MM.1S (cell line): ENCODE measurements at regions not wholly inside any gene's neighbourhood (a gene's known extent, or its start where the extent isn't known, plus 50 kb on each side); places are given as distances from the start of the nearest gene placed in this dataset.

Source experiments
- DNase-seq: peaks from one replicate; pipeline ENCODE4 v3.0.0-alpha.2; 2015
- H2AFZ ChIP-seq: fragments of 300-600 bp; sonication (generic); 2 replicates; pipeline ENCODE4 v1.6.0; 2016; ENCODE audit warnings: antibody characterized with exemption, low read length
- H3F3A ChIP-seq: fragments of 300-600 bp; sonication (generic); 2 replicates; pipeline ENCODE4 v1.6.1; 2016; ENCODE audit warnings: mild to moderate bottlenecking, antibody characterized with exemption, low read length, moderate library complexity, mixed read lengths; ENCODE audit not compliant: insufficient read depth
- H3K27ac ChIP-seq: fragments of 300-600 bp; sonication (generic); 2 replicates; pipeline ENCODE4 v1.5.1; 2016; ENCODE audit warnings: mild to moderate bottlenecking, low read length
- H3K27me3 ChIP-seq: fragments of 300-600 bp; sonication (generic); replicated peaks from 2 replicates; pipeline ENCODE4 v1.6.0; 2016; ENCODE audit warnings: low read length; ENCODE audit not compliant: insufficient read depth
- H3K36me3 ChIP-seq: fragments of 300-600 bp; sonication (generic); replicated peaks from 2 replicates; pipeline ENCODE4 v1.6.1; 2016; ENCODE audit warnings: mild to moderate bottlenecking, low read length, mixed read lengths; ENCODE audit not compliant: insufficient read depth
- H3K4me1 ChIP-seq: fragments of 300-600 bp; sonication (generic); 2 replicates; pipeline ENCODE4 v1.6.1; 2016; ENCODE audit warnings: low read length, mixed read lengths
- H3K4me2 ChIP-seq: fragments of 300-600 bp; sonication (generic); 2 replicates; pipeline ENCODE4 v1.6.0; 2016; ENCODE audit warnings: low read depth, low read length
- H3K4me3 ChIP-seq: fragments of 300-600 bp; sonication (generic); 2 replicates; pipeline ENCODE4 v1.5.1; 2016; ENCODE audit warnings: low read length, mixed read lengths
- H3K79me2 ChIP-seq: fragments of 300-600 bp; sonication (generic); 2 replicates; pipeline ENCODE4 v1.6.1; 2016; ENCODE audit warnings: mixed run types, low read length, mixed read lengths
- H3K9ac ChIP-seq: fragments of 300-600 bp; sonication (generic); 2 replicates; pipeline ENCODE4 v1.6.1; 2016; ENCODE audit warnings: low read length, mixed read lengths
- H3K9me2 ChIP-seq: fragments of 300-600 bp; sonication (generic); replicated peaks from 2 replicates; pipeline ENCODE4 v1.6.1; 2016; ENCODE audit warnings: mild to moderate bottlenecking, low read length, mixed read lengths; ENCODE audit not compliant: insufficient read depth
- H3K9me3 ChIP-seq: fragments of 300-600 bp; sonication (generic); replicated peaks from 2 replicates; pipeline ENCODE4 v1.6.1; 2016; ENCODE audit warnings: mild to moderate bottlenecking, low read length, mixed read lengths; ENCODE audit not compliant: insufficient read depth
- H4K20me1 ChIP-seq: fragments of 300-600 bp; sonication (generic); 2 replicates; pipeline ENCODE4 v1.6.1; 2016; ENCODE audit warnings: mild to moderate bottlenecking, low read length, moderate library complexity, mixed read lengths; ENCODE audit not compliant: insufficient read depth
- EZH2 ChIP-seq: fragments of 300-600 bp; sonication (generic); optimal IDR thresholded peaks from 2 replicates; pipeline ENCODE3; 2017; ENCODE audit warnings: low read depth, mild to moderate bottlenecking, antibody characterized with exemption, low read length, mixed read lengths
- EZH2phosphoT487 ChIP-seq: fragments of 300-600 bp; sonication (generic); IDR thresholded peaks from 2 replicates; pipeline ENCODE4 v1.6.1; 2018; ENCODE audit warnings: antibody characterized with exemption, low read length
- TF ChIP-seq, protein P1 (sequence below): fragments of 300-600 bp; sonication (generic); IDR thresholded peaks from 2 replicates; pipeline ENCODE4 v1.5.1; 2016; ENCODE audit warnings: antibody characterized with exemption, low read length, mixed read lengths

DNA sequence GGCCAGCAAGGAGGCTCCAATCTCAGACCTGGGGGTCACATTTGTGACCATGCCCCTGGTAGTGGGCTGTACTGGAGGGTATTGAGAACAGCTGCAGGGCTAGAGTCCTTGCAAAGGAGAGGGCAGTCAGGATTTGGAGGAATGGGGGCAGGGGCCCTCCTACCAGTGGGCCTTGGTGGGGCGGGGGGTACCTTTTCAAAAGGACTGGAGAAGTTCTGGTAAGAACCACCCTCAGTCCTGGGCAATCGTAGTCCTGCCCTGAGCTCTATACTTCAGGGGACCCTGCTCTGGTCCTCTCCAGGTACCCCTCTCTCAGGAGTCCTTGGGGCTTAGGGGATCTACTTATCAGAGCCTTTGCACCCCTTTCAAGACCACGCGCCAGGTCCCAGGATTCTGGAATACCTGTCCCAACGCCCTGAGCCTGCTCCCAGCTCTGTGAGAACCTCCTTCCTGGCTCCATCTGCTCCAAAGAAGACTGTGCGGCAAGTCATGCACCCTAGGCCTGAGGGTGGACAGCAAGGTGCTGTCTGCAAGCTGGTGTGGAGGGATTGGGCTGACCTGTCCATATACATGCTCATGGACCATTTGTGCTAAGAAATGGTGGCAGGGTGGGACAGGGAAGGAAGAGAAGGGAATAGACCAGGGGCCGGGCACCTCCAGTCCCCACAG is 134.1 kb upstream of the EEPD1 start:
- H3K9ac ChIP-seq: no peak overlapping the region
- no peak overlapping the region for H3K4me3 ChIP-seq
- TF ChIP-seq EZH2phosphoT487 (no peak), EZH2 (no peak)
- TF ChIP-seq, protein P1, sequence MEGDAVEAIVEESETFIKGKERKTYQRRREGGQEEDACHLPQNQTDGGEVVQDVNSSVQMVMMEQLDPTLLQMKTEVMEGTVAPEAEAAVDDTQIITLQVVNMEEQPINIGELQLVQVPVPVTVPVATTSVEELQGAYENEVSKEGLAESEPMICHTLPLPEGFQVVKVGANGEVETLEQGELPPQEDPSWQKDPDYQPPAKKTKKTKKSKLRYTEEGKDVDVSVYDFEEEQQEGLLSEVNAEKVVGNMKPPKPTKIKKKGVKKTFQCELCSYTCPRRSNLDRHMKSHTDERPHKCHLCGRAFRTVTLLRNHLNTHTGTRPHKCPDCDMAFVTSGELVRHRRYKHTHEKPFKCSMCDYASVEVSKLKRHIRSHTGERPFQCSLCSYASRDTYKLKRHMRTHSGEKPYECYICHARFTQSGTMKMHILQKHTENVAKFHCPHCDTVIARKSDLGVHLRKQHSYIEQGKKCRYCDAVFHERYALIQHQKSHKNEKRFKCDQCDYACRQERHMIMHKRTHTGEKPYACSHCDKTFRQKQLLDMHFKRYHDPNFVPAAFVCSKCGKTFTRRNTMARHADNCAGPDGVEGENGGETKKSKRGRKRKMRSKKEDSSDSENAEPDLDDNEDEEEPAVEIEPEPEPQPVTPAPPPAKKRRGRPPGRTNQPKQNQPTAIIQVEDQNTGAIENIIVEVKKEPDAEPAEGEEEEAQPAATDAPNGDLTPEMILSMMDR: no peak
- no peaks in the 10 kb centered on the region for H3K9me3 ChIP-seq
- no peaks in the 10 kb centered on the region for H3K36me3 ChIP-seq
- H3K79me2 ChIP-seq: no peaks in the 10 kb centered on the region
- no peaks in the 10 kb centered on the region for H3F3A ChIP-seq
- H3K4me2 ChIP-seq: no peak overlapping the region
- H2AFZ ChIP-seq: no peak overlapping the region
- H3K9me2 ChIP-seq: no peaks in the 10 kb centered on the region
- H3K27ac ChIP-seq: no peak overlapping the region
- H3K4me1 ChIP-seq: no peaks in the 10 kb centered on the region
- H4K20me1 ChIP-seq: no peaks in the 10 kb centered on the region
- no peaks in the 10 kb centered on the region for H3K27me3 ChIP-seq
- DNase-seq: no peak

DNA sequence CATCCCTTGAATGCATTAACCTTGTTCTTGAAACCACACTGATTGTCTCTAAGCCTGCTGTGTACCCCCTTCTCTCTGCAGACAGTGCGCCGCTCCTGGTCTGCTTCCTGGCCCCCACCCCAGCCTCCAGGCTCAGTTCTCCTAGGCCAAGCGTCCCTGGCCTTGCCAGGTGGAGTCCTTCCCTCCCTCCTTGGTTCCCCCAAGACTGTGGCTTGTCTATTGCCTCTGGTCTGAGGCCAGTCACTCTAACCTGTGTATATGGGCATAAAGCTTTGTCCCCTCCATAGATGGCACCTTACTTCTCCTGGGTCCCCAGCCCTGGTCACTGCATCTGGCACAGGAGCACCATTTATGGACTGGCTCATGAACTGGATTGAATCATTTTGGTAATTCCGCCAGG is 133.5 kb upstream of the EEPD1 start:
- Histone ChIP-seq H3K79me2 (no peaks in the 10 kb centered on the region), H2AFZ (no peak overlapping the region), H3K9me3 (no peaks in the 10 kb centered on the region), H3K4me2 (no peak overlapping the region), H3K9ac (no peak overlapping the region), H3K36me3 (no peaks in the 10 kb centered on the region), H4K20me1 (no peaks in the 10 kb centered on the region), H3K27ac (no peak overlapping the region), H3K27me3 (no peaks in the 10 kb centered on the region), H3F3A (no peaks in the 10 kb centered on the region), H3K4me1 (no peaks in the 10 kb centered on the region), H3K9me2 (no peaks in the 10 kb centered on the region), H3K4me3 (no peak overlapping the region)
- TF ChIP-seq EZH2 (no peak), EZH2phosphoT487 (no peak)
- TF ChIP-seq, protein P1: no peak
- DNase-seq: no peak

DNA sequence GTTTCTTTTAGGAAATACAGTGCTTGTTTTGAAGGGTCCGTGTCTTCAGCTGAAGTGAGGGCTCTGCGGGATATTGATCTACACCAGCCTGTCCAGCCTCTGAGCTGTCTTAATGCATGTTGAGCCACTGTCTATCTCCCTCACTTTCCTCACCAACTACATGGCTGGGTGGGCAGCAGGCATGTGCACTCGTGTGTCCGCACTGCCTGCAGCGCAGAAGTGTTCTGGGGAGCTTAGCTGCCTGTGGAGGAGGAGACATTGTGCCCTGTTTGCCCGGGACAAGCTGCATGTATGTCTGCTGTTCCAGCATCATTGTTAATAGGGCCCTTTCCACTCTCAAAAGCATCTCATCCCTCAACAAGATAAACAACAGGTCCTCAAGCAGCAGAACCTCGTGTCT is 133.1 kb upstream of the EEPD1 start:
- H3K4me1 ChIP-seq: no peaks in the 10 kb centered on the region
- DNase-seq: no peak
- H3K4me2 ChIP-seq: no peak overlapping the region
- no peak overlapping the region for H3K27ac ChIP-seq
- no peaks in the 10 kb centered on the region for H3K36me3 ChIP-seq
- no peaks in the 10 kb centered on the region for H3F3A ChIP-seq
- no peaks in the 10 kb centered on the region for H3K9me2 ChIP-seq
- H3K79me2 ChIP-seq: no peaks in the 10 kb centered on the region
- H2AFZ ChIP-seq: no peak overlapping the region
- H3K4me3 ChIP-seq: no peak overlapping the region
- H3K9me3 ChIP-seq: no peaks in the 10 kb centered on the region
- H3K9ac ChIP-seq: no peak overlapping the region
- TF ChIP-seq, protein P1: no peak
- TF ChIP-seq EZH2 (no peak), EZH2phosphoT487 (no peak)
- H4K20me1 ChIP-seq: no peaks in the 10 kb centered on the region
- no peaks in the 10 kb centered on the region for H3K27me3 ChIP-seq
